GM21529 (cell line): ENCODE measurements at regions not wholly inside any gene's neighbourhood (a gene's known extent, or its start where the extent isn't known, plus 50 kb on each side); places are given as distances from the start of the nearest gene placed in this dataset.

Source experiments
- ATAC-seq: cut with Tn5 transposase; IDR thresholded peaks from one replicate; pipeline ENCODE4 v1.9.1; 2021; ENCODE audit not compliant: unreplicated experiment

GRCh38 chrX:122501652-122502051, 682.4 kb upstream of the GRIA3 start:
- ATAC-seq: no peak

DNA sequence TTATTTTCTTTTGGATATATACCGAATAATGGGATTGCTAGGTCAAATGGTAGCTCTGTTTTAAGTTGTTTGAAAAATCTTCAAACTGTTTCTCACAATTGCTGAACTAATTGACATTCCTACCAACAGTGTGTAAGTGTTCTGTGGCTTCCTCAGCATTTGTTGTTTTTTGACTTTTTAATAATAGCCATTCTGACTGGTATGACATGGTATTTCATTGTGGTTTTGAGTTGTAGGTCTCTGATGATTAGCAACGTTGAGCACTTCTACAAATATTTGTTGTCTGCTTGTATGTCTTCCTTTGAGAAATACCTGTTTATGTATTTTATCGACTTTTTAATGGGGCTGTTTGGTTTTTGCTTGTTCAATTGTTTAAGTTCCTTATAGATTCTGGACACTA, 680.1 kb upstream of the GRIA3 start:
- no peak for ATAC-seq

GRCh38 chrX:122512561-122513072, 671.5 kb upstream of the GRIA3 start:
- ATAC-seq: no peak

- no peak for ATAC-seq
Observed at GRCh38 chrX:122517786-122518185, 666.3 kb upstream of the GRIA3 start.

DNA sequence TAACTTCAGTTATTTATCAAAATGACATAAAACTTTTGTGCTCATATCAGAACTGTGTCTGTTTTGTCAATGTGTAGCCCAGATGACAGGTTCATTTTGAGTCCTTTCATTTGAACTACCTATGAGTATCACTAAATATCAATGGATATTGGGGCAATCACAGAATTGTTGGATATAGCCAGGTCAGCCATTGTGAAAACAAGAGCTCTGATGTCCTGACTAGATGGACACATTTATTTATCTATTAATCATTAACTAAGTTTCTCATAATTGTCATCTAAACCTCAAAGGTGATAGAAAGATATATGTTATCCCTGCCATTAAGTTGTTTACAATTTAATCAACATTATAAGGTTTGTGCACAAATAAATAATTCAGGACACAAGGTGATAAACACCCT, 638.3 kb upstream of the GRIA3 start:
- ATAC-seq: no peak

- ATAC-seq: no peak
Observed at GRCh38 chrX:122546269-122546668, 637.8 kb upstream of the GRIA3 start.

DNA sequence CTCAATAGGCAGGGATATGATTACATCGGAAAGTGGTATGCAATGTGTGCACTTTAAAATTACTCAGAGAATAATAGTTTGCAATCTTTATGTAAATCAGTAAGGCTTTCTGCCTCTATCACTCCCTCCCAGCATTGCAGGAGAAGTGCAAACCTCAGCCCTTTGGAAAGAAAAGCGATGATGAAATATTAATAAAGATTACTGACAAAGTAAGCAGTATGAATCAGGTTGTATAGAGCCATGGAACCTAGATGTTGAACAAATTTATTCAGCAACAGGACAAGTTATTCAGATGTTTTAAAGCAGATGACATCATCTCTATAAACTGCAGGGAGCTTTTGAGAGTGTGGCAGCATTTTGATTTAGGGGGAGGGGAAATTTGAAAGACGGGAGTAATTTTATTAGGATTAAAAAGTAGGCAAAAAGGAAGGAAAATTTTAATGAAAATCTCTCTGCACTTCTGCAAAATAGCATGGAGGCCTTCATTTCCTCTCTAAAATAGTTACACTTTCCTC, 631.7 kb upstream of the GRIA3 start:
- ATAC-seq: no peak

- ATAC-seq: no peak
Observed at GRCh38 chrX:122555925-122556324, 628.2 kb upstream of the GRIA3 start.

DNA sequence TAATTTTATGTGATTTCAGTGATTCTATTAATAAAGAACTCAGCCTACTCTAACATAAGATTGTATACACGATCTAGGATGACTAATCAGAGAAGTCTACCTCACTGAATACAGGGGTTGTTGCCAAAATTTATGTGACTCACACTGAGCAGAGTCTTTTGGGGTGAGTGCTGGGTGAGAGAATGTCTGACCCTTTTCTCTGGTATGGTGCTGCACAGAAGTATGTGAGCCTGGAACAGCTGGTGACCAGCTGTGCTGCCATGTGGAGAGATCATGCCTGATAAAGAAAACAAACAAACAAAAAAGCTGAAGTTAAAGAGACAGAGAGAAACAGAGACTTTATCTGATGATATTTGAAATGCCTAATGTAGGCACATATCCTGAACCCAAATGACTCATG, 618.1 kb upstream of the GRIA3 start:
- ATAC-seq: no peak

DNA sequence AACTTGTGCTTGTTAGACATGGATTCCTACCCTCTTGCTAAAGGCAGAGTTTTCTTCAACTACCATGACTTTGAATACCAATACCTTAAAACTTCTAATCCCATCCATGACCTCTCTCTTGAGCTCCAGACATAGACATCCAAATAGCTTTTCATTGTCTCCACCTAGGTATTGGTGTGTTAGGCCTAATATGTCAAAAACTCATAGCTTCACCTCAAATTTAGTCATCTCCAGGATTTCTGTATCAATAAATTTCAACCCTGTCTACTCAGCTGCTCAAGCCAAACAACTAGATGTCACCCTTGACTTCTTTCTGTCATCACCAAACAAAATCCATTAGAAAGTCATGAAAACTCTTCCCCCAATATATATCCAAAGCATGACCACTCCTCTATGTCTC, 617.7 kb upstream of the GRIA3 start:
- no peak for ATAC-seq

DNA sequence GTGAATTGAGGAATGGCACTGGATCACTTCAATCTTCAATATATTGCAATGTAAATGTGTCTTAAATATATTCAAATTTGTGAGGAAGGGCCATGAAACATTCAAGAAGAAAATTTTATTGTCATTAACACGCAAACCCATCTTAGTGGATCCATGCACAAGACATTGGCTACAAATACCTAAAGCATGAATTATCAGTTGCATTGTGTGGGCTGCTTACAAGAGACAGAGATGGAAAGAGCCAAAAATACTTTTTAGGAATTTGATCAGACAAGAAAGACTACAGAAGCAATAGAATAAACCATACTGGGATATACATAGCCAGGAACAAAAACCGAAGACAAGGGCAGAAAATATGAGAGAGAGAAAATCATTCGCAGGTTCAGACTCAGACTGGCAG, 616.2 kb upstream of the GRIA3 start:
- ATAC-seq: no peak

GRCh38 chrX:122572461-122572860, 611.6 kb upstream of the GRIA3 start:
- ATAC-seq: no peak

- no peak for ATAC-seq
Observed at GRCh38 chrX:122579036-122579435, 605.0 kb upstream of the GRIA3 start.

DNA sequence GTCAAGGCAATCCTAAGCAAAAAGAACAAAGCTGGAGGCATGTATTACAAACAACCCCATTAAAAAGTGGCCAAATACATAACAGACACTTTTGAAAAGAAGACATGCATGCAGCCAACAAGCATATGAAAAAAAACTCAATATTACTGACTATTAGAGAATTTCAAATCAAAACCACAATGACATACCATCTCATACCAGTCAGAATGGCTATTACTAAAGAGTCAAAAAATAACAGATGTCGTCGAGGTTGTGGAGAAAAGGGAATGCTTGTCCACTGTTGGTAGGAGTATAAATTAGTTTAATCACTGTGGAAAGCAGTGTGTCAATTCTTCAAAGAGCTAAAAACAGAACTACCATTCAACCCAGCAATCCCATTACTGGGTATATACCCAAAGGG, 604.6 kb upstream of the GRIA3 start:
- no peak for ATAC-seq

GRCh38 chrX:122582280-122582974, 601.7 kb upstream of the GRIA3 start:
- ATAC-seq: no peak

DNA sequence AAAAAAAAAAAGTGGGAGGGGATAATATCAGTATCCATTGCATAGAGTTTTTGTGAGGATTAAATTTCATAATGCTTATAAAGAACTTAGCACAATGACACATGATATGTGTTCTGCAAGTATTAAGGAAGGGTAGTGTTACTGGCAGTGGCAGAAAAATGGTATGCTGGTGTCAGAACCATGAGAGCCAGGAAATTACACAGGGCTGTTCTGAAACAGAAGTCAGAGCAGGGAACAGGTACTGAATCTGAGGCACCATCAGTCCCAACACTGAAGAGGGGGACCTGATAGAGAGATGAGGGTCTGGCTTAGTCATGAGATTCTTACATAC, 601.1 kb upstream of the GRIA3 start:
- ATAC-seq: no peak

DNA sequence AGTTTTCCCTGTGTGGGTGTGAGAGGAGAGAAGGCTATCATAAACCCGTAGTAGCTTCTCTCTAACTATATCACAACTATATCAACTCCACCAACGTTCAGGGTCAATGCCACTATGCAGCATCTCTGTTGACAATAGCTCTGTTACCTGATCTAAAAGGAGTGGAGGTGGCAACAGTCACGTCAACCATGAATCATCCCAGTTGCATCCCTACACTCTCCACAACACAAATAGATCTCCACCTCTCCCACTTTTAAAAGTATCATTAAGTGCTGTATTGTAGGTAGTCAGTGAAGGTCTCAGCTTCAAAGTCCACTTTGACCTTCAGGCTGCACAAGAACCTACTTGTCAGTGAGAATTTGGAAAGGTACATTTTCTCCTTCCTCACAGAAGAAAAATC, 600.5 kb upstream of the GRIA3 start:
- no peak for ATAC-seq

DNA sequence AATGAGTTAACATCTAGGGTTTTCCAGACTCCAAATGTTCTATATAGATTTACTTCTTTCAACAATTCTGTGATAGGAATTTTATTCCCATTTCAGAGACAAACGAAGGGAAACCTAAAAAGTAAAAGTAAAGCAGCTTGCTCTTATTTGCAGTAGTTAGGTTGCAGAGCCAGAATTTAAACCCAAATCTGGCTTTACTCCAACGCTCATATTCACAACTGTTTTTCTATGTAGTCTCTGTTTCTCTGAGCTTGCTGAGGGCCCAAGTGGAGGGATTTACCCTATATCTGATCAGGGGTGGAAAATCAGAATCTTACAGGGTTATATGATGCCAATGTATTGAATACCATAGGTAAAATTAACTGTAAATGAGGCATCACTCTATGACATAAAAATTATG, 599.1 kb upstream of the GRIA3 start:
- no peak for ATAC-seq

DNA sequence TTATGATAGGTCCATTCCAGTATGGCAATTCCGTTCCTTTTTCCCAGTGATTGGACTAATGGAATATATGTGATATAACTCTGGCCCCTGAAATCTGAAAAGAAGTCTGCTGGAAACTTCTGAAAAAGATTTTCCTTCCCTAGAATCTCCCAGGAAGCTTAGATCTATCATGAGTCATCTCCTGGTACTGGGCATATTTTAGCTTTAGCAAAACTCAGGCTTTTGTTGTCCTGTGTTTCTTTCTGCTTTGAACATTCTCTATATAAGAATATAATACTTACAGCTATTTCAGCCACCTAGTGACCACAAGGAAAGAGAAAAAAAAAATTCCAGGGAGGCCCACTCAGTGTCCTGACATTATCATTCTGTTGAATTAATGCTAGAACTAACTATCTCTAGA, 597.2 kb upstream of the GRIA3 start:
- ATAC-seq: no peak

- no peak for ATAC-seq
Observed at GRCh38 chrX:122591546-122591945, 592.5 kb upstream of the GRIA3 start.

GRCh38 chrX:122596998-122597397, 587.1 kb upstream of the GRIA3 start:
- ATAC-seq: no peak

DNA sequence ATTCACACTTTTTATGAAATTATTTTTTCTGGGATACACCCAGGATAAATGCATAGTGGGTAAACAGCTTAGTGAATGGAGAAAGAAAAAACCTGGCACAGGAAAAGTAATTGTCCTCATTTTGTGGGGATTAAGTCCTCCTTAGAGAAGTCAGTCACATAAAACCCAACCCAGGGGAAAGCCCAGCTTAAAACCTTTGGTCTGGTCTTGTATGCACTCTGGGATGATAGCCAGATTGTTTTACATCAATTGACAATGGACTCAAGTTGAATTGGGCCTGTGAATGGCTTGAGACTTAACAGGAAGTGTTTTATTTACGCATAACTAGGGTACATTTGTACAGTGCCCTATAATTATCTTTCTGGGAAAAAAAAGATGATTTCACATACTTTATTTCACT, 561.3 kb upstream of the GRIA3 start:
- no peak for ATAC-seq

- no peak for ATAC-seq
Observed at GRCh38 chrX:122625239-122625638, 558.8 kb upstream of the GRIA3 start.
